HG03064 (cell line): ENCODE measurements at regions not wholly inside any gene's neighbourhood (a gene's known extent, or its start where the extent isn't known, plus 50 kb on each side); places are given as distances from the start of the nearest gene placed in this dataset.
"Not testable (repeated sequence)": the region's sequence is repeated elsewhere in the genome, so short reads cannot be mapped to it uniquely, and the experiment has no call there.

Source experiments
- ATAC-seq: cut with Tn5 transposase; IDR thresholded peaks from one replicate; pipeline ENCODE4 v1.9.1; 2021; ENCODE audit warnings: low read depth; ENCODE audit not compliant: unreplicated experiment

DNA sequence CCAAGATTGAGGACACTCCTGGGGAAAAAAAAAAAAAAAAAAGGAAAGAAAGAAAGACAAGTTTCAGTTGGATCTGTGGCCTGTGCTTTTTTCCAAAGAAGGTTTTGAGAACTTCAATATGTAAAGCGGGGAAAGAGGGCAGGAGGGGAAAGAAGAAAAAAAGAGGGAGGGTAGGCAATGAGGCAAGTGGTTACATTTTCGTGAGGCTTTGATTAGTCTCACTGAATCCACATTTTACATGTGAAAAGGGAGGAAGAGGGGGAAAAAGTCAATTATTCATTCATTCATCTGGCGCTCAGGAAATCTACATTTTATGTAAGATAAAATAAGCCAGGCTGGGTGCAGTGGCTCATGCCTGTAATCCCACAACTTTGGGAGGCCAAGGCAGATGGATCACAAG, 315.2 kb upstream of the PAPPA start:
- no peak for ATAC-seq

DNA sequence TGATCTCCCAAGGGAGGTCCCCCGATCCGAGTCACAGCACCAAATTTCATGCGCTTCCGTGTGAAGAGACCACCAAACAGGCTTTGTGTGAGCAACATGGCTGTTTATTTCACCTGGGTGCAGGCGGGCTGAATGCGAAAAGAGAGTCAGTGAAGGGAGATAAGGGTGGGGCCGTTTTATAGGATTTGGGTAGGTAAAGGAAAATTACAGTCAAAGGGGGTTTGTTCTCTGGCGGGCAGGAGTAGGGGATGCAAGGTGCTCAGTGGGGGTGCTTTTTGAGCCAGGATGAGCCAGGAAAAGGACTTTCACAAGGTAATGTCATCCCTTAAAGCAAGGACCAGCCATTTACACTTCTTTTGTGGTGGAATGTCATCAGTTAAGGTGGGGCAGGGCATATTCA, 309.2 kb upstream of the PAPPA start:
- not testable (repeated sequence) for ATAC-seq

DNA sequence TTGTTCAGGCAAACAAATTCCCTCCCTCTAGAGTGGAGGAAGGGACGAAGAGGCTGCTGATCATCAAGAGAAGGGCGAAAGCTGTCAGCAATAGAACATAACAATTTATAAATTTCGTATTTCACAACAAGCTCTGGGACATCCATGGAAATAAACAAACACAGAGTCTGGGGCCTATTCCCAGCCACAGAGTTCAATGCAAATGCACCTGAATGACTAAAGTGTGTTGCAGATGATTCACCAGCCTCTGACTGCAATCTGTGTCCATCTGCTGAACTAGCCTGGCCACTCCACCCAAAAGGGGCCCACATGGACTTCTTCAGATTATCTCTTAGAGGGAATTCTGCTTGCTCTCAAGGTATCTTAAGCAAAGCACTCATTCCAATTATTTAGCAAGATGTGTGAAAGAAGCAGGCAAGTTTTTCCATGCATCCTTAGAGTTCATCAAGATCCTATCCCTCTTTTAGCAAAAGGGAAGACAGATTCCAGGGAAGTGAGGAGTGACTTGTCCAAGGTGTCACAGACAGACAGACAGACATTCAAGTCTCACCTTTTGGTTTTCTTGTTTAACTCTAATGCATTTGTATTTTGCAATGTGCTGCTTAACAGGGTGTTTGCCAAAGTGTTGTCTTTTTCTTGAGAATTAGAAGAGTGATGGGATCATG, 307.8 kb upstream of the PAPPA start:
- no peak for ATAC-seq

DNA sequence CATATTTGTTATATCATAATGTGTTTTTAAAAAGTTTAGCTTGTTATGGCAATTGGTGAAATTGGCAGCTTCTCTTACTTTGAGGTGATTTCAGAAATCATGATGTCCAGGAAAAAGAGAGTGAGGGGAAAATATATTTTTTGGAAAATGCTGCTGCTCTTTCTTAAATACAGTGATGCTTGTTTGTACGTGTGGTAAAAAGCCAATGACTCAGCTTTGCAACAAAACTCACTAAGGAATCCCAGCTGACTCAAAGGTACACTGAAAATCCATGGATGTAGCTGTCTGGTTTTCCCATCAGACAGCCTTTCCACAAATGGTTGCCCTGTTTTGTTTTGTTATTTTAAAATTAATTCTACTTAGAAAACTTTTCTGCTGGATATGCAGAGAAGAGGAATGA, 306.4 kb upstream of the PAPPA start:
- no peak for ATAC-seq

DNA sequence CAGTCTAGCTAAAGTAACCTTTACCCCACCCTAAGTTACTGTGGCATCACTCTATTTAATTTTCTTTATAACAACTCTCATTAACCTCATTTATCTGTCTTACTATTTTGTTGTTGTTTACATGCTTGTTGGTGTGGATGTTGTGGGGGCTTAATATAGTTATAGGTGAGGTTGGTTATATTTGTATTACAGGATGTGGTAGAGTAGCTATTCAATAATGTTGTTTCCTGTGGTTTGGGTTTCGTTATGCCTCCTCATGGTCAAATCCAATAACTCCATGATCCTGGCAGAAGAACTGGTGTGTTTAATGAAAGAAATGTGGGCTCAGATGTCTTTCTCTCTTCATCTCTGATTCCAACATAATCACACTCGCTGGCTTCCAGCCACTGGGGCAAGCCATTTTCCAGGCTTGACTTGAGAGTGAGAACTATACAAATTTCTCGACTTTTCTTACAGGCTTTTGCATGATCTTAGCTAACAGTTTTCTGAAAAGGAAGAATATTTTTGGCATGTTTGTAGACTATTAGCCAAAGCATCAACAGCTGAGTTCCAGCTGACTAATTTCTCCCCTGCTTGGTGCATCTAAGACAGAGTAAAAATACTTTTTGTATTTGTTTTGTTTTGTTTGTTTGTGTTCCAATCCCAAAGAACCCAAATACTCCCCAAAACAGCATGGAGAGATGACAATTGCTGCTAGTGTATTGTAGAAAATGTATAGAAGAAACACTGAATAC, 303.7 kb upstream of the PAPPA start:
- ATAC-seq = no peak

DNA sequence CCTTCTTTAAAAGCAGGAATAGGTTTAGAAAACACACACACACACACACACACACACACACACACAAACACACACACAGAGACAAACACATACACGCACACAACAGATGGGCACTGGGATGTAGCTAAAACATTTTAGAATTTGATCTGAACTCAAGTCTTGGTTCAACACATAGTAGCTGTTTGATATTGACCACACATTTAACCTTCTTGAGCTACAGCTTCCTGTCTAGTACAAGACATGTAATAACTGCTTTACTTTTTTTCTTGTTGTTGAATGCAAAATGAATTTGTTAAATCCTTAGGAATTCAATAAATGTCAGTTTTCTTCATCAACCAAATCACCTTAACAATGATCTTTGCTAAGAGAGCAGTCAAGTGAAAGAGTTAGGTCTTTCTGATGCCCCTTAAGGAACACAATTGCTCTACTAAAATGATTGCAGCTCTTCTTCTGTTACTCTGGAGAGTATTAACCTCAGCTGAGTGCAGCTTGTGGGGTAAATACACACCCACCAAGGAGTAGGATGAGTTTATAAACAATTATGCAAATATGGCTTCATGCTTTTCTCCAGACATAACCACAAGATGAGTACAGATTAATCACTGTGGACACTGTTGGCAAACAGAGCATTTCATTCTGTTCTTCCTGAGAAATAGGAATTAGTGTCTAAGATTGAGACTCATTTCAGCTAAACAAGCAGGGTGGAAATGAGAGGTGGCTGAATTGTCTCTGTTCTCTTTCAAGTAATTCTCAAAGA, 302.9 kb upstream of the PAPPA start:
- no peak for ATAC-seq

DNA sequence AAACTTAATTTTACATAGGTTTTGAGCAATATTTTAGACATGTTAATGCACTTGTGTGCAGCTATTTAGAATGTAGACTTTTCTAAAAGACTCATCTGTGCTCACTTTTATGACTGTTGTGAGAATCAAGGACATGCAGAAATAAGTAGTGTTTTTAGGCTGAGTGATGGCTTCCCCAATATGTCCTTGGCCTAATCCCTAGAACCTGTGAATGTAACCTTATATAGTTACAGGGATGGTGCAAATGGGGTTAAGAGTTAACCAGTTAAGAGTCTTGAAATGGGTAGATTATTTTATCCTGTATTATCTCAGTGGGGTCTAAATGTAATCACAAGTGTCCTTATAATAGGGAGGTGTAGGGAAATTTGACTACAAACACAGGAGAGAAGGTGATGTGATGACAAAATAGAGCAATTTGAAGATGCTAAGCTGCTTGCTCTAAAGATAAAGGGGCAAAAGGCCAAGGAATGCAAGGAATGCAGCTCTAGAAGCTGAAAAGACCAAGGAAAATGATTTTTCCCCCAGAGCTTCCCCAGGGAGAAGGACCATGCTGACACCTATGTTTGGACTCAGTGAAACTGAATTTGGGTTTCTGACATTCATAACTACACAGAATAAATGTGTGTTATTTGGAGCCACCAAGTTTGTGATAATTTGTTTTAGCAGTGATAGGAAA, 298.0 kb upstream of the PAPPA start:
- no peak for ATAC-seq

DNA sequence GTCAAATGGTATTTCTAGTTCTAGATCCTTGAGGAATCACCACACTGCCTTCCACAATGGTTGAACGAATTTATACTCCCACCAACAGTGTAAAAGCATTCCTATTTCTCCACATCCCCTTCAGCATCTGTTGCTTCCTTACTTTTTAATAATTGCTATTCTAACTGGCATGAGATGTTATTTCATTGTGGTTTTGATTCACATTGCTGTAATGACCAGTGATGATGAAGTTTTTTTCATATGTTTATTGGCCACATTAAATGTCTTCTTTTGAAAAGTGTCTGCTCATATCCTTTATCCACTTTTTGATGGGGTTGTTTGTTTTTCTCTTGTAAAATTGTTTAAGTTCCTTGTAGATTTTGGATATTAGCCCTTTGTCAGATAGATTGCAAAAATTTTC, 295.2 kb upstream of the PAPPA start:
- ATAC-seq = not testable (repeated sequence)

DNA sequence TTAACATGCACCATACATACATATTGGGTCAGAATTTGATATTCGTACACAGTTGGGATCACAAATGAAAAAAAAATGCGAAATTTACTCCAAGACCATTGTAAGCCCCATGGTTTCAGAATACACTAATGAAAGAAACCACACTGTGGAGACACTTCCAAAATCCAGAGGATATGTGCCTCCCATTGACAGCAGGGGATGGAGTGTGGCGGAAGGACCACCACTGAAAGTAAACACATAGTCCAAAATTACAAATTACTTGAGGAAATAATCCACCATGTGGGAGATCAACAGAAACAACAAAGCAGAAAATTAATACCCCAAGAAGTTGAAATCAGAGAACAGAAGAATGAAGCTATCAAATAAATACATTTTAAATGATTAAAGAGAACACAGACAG, 291.6 kb upstream of the PAPPA start:
- no peak for ATAC-seq

DNA sequence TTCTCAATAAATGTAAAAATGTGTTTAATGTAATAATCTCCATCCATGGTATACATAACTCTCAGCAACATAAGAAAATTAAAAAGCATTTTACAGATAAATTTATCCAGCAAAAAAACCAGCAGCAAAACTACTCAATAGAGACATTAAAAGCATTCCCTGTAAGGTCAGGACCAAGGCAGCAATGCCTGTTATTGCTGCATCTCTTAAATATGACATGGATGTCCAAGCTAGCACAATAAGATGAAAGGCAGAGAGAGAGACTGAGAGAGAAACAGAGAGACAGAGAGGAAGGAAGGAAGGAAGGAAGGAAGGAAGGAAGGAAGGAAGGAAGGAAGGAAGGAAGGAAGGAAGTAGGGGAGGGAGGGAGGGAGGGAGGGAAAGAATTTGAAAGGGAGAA, 289.0 kb upstream of the PAPPA start:
- no peak for ATAC-seq

DNA sequence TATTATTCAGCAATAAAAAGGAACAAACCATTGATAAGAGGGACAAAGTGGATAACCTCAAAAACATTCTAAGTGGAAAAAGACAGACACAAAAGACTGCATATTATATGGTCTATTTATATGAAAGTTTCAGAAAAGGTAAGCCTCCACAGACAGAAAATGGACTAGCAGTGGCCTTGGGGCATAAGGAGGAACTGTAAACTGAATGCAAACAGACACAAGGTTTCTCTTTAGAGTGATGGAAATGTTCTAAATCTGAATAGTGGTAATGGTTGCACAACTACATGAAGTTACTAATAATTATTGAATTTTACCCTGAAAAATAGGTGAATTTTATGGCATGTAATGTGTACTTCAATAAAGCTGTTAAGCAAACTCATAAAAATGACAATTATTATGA, 286.3 kb upstream of the PAPPA start:
- ATAC-seq = no peak

DNA sequence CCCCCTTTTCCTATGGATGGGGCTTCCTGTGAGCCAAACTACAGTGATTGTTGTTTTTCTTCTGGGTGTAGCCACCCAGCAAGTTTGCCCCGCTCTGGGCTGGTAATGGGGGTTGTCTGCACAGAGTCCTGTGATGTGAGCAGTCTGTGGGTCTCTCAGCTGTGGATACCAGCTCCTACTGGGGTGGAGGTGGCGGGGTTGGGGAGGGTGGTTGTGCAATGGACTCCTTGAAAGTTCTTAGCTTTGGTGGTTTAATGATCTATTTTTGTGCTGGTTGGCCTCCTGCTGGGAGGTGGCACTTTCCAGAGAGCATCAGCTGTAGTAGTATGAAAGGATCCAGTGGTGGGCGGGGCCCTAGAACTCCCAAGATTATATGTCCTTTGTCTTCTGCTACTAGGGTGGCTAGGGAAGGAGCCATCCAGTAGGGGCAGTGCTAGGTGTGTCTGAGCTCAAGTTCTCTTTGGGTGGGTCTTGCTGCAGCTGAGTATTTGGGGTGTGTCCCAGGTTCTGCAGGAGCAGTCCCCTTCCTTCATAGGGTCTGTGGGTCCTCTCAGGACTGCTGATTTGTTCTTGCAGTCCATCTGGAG, 275.6 kb upstream of the PAPPA start:
- no peak for ATAC-seq

DNA sequence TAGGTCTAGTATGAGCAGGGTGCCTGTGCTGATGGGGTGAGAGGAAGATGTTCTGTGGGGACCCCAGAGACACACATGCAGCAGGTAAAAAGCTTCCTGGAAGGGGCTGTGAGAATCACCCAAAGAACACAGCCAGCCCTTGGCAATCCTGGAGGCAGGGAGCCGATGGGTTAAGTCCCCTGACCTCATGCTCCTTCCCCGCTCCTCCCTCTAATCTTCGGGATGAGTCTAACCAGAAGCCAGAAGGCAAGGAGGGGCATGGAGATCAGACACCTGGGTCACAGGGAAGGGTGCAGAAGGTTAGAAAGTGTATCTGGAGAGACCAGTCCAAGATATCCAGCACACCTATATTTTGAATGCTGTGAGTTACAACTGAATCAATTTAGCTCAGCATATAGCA, 274.1 kb upstream of the PAPPA start:
- ATAC-seq = no peak

DNA sequence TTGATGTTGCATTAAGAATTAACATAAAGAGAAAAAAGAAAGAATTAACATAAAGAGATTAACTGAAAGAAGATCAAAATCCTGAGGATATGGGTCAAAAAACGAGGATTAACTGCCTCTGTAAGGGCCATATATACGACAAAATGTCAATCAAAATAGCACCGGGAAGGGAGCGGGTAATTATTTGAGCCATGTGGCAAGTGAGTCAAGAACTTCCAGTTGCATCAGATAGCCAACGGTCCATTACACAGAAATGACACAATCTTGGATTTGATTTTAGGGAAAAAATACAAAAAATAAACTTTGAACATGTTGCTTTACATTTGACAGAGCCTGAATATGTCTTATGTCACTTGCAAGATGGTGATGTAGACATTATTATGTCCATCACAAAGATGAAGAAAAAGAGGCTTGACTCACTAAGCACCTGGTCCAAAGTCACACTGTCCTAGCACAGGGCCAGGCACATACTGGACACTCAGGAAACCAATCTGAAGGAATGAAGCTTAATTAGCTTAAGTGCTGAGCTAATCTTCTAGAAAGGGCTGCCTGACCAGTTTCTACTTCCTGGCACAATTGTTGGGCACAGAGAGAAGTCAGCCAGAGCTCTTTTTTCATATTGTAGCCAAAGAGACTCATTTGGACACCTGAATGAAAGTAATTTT, 273.2 kb upstream of the PAPPA start:
- ATAC-seq = no peak

DNA sequence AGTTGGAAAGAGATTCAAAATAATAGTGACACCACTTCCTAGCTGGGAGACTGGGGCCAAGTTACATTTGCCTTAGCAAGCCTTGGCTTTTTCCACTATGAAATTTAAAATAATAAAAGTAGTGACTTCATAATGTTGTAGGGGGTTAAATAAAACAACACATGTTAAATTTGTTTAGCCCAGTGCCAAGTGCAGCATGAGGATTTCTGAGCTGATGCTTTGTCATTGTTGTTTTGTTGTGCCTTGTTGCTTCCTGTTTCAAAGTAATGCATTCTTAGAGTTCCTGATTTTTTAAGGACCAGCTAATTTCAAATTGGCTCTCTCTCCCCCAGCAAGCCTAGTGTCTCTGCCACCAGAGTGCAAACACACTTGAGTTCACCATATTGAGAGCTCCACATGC, 270.7 kb upstream of the PAPPA start:
- no peak for ATAC-seq

DNA sequence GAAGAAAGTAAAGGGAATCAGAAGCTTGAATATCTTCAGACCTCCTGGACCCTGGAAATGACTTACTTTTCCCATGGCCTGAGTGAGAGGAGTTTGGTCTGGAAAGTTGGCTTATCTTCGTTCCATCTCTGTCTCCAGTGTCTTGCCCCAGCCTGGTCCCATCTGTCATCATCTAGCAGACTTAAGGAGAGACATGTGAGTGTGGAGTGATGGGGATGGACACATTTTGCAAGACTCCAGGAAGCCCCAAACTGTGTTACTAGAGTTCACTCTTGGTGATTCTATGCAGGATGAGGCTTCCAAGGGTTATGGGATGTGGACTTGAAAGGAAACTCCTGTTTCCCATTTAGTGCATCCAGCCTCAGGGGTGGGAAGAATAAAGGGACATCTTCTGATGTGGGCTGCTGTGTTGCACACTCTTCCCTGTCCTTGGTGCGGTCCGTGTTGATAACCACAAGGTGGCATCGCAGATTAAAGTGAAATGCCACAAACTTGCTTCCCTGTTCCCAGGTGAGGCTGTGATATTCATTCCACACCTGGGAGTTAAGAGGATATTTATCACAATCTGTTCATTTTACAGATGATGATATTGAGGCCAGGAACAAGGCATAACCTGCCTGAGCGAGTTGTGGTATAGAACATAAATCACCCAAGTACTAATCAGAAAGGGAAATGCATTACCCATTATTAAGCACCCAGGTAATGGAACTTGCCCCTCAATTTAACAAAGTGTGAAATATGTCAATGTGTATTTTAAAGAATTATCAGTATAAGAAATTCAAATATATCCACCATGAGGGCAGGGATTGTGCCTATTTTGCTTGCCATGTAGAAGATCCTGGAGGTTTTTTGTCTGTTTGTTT, 269.9 kb upstream of the PAPPA start:
- no peak for ATAC-seq

DNA sequence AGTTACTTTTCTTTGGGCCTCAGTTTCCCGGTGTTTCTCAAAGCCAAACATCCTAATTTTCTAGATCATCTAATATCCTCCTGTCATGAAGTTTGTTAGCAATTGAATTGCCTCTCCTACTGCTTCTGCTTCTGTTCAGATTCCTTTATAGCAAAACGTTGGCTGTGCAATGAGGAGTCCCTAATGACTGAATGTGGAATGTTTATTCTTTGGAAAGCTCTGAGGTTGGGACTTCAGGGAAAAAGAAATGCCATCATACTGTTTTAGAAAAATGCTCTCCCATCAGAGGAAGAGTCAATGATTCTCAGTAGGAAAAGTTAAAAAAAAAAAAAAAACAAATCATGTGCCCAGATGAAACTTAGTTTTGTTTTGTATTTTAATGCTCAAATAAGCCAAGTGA, 268.7 kb upstream of the PAPPA start:
- no peak for ATAC-seq

DNA sequence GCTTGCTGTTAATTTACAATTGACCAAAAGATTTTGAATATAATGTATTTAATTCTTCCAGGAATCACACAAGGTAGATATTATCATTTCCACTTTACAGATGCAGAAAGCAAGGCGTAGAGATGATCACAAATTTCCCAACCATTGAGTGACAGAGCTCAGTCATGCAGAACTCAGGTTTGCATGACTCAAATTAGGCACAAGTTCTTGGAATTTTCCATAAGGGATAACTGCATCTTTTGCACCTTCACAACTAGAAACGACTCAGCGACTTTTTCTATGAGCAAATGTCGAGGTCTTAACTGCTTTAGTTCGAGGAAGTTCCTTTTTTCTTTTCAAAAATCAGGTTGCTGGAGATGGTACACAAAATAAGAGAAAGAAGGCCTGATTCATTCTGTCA, 265.5 kb upstream of the PAPPA start:
- ATAC-seq = no peak

DNA sequence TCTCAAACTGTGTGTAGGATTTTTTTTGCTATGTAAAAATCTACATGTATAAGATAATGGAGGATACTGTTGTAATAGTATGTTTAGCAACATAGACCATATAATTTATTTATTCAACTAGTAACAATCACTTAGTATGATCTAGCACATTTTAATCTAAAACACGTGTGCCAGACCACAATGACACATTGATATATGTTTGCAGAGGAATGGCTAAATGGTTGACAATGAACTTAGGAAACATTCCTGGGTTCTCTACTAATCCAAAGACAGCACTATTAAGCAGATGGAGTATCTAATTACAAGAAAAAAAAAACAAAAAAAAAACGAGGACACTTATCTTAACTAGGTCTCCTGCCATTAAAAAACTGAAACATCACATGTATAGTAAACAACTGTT, 261.7 kb upstream of the PAPPA start:
- no peak for ATAC-seq
